MM.1S (cell line): ENCODE measurements at regions not wholly inside any gene's neighbourhood (a gene's known extent, or its start where the extent isn't known, plus 50 kb on each side); places are given as distances from the start of the nearest gene placed in this dataset.

Experiments used
- CTCF ChIP-seq: fragments of 300-600 bp; sonication (generic); IDR thresholded peaks from 2 replicates; pipeline ENCODE4 v1.5.1; 2016; ENCODE audit warnings: antibody characterized with exemption, low read length, mixed read lengths
- EZH2 ChIP-seq: fragments of 300-600 bp; sonication (generic); optimal IDR thresholded peaks from 2 replicates; pipeline ENCODE3; 2017; ENCODE audit warnings: low read depth, mild to moderate bottlenecking, antibody characterized with exemption, low read length, mixed read lengths
- EZH2phosphoT487 ChIP-seq: fragments of 300-600 bp; sonication (generic); IDR thresholded peaks from 2 replicates; pipeline ENCODE4 v1.6.1; 2018; ENCODE audit warnings: antibody characterized with exemption, low read length

DNA sequence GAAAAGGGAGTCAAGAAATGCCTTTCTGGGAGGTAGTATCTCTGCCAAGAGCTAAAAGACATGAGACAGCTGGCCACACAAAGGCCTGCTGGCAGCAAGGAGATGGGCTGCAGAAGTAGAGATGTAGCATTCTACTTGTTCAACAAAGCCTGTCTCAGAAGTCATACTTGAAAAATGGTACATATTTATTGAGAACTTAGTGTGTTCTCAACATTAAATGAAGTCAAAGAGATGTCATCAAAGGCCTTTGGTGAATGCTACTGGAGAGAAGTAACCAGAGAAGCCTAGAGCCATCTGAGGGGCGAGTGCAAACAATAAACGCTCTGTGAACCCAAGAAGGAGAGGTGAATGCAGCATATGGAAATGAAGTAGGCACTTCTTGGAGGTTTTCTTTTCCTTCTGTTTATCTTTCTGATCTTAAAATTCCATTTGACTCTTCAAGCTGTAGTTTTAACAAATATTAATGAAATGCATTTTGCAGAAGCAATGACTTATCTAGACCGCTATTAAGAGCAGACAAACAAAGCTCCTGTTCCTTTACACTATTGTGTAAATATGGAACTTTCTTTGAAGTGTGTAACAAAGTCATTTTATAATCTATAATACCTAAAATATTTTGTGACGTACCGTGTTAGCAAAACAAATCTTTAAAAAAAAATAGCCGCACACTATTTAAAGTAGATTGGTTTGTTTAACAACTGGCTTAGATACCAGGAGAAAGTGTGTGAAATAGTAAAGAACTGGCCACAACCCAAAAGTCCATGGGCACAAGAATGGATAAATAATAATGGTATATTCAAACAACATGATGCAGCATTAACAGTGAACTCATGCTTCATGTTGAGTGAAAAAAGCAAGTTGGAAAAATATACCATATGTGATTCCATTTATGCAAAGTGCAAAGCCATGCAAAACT is 70.2 kb downstream of the ZNF608 start:
- no peak for TF ChIP-seq CTCF
- no peak for TF ChIP-seq EZH2phosphoT487
- no peak for TF ChIP-seq EZH2
